ENCODE measurements at regions not wholly inside any gene's neighbourhood (a gene's known extent, or its start where the extent isn't known, plus 50 kb on each side); places are given as distances from the start of the nearest gene placed in this dataset.

DNA sequence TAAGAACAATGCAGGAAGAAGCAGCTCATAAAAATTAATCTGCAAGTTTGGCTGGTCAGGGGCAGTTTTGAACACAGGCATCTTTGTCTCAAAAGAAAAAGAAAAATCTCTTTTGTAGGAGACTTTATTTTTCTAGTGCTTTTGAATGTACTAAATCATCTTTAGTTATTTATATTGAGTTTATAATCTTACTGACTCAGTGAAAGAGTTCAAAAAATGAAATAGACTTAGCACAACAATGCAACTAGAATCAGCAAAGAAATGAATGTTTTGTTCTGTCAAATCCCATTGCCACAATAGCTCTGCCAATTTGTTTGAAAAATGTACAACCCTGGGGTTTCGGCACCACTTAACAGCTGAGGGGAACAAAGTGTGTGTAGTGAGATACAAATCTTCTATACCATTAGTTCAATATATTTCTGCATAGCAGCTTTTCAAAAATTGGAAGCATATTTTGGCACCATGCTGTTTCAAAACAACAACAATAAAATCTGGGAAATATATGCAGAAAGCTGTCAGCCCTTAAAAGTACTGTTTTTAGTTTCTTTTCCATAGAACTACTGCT is 1969.1 kb downstream of the MRPL39 start (continued):
- TF ChIP-seq, protein P1, sequence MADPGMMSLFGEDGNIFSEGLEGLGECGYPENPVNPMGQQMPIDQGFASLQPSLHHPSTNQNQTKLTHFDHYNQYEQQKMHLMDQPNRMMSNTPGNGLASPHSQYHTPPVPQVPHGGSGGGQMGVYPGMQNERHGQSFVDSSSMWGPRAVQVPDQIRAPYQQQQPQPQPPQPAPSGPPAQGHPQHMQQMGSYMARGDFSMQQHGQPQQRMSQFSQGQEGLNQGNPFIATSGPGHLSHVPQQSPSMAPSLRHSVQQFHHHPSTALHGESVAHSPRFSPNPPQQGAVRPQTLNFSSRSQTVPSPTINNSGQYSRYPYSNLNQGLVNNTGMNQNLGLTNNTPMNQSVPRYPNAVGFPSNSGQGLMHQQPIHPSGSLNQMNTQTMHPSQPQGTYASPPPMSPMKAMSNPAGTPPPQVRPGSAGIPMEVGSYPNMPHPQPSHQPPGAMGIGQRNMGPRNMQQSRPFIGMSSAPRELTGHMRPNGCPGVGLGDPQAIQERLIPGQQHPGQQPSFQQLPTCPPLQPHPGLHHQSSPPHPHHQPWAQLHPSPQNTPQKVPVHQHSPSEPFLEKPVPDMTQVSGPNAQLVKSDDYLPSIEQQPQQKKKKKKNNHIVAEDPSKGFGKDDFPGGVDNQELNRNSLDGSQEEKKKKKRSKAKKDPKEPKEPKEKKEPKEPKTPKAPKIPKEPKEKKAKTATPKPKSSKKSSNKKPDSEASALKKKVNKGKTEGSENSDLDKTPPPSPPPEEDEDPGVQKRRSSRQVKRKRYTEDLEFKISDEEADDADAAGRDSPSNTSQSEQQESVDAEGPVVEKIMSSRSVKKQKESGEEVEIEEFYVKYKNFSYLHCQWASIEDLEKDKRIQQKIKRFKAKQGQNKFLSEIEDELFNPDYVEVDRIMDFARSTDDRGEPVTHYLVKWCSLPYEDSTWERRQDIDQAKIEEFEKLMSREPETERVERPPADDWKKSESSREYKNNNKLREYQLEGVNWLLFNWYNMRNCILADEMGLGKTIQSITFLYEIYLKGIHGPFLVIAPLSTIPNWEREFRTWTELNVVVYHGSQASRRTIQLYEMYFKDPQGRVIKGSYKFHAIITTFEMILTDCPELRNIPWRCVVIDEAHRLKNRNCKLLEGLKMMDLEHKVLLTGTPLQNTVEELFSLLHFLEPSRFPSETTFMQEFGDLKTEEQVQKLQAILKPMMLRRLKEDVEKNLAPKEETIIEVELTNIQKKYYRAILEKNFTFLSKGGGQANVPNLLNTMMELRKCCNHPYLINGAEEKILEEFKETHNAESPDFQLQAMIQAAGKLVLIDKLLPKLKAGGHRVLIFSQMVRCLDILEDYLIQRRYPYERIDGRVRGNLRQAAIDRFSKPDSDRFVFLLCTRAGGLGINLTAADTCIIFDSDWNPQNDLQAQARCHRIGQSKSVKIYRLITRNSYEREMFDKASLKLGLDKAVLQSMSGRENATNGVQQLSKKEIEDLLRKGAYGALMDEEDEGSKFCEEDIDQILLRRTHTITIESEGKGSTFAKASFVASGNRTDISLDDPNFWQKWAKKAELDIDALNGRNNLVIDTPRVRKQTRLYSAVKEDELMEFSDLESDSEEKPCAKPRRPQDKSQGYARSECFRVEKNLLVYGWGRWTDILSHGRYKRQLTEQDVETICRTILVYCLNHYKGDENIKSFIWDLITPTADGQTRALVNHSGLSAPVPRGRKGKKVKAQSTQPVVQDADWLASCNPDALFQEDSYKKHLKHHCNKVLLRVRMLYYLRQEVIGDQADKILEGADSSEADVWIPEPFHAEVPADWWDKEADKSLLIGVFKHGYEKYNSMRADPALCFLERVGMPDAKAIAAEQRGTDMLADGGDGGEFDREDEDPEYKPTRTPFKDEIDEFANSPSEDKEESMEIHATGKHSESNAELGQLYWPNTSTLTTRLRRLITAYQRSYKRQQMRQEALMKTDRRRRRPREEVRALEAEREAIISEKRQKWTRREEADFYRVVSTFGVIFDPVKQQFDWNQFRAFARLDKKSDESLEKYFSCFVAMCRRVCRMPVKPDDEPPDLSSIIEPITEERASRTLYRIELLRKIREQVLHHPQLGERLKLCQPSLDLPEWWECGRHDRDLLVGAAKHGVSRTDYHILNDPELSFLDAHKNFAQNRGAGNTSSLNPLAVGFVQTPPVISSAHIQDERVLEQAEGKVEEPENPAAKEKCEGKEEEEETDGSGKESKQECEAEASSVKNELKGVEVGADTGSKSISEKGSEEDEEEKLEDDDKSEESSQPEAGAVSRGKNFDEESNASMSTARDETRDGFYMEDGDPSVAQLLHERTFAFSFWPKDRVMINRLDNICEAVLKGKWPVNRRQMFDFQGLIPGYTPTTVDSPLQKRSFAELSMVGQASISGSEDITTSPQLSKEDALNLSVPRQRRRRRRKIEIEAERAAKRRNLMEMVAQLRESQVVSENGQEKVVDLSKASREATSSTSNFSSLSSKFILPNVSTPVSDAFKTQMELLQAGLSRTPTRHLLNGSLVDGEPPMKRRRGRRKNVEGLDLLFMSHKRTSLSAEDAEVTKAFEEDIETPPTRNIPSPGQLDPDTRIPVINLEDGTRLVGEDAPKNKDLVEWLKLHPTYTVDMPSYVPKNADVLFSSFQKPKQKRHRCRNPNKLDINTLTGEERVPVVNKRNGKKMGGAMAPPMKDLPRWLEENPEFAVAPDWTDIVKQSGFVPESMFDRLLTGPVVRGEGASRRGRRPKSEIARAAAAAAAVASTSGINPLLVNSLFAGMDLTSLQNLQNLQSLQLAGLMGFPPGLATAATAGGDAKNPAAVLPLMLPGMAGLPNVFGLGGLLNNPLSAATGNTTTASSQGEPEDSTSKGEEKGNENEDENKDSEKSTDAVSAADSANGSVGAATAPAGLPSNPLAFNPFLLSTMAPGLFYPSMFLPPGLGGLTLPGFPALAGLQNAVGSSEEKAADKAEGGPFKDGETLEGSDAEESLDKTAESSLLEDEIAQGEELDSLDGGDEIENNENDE (IDR thresholded peaks at IDR 0.05; ENCODE audit: insufficient replicate concordance, low read length) = no peak
